Erythroblast (primary cell): ENCODE measurements at regions not wholly inside any gene's neighbourhood (a gene's known extent, or its start where the extent isn't known, plus 50 kb on each side); places are given as distances from the start of the nearest gene placed in this dataset.
A peak's percentile ranks its signal among the peaks of the same experiment; 100 is the strongest.

ENCODE experiments used
- DNase-seq, 2 experiments: peaks; one replicate each; lab custom pipeline; 2025; lab: John Stamatoyannopoulos, UW
- GATA1 ChIP-seq: IDR thresholded peaks from 2 replicates; pipeline ENCODE4 v1.6.1; 2011; ENCODE audit warnings: low read depth, mild to moderate bottlenecking, control low read depth, low read length, moderate library complexity
- POLR2A ChIP-seq: IDR thresholded peaks from 2 replicates; pipeline ENCODE4 v1.6.1; 2011; ENCODE audit warnings: mild to moderate bottlenecking, low read length

- TF ChIP-seq POLR2A = no peak
- TF ChIP-seq GATA1 = no peak
- no peak for DNase-seq
Measured at GRCh38 chr7:138169441-138169851, 93.2 kb downstream of the AKR1D1 start.

DNA sequence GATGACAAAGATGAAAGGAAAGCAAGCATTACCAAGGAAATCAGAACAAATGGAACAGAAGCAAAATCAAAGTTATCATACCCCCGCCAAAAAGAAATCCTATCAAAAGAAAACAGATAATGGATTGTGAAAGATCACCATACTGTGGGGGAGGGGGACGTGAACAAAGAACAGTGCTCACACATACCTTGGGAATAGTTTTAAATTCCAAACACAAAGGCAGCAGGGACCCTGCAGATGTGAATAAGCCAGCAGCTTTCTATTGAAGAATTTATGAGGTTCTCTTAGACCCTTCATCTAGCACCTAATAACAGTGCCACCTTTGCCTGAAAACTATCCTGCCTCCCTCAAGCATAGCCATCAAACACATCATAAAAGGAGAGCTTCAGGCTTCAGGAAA lies 94.0 kb downstream of the AKR1D1 start:
- TF ChIP-seq GATA1 = no peak
- TF ChIP-seq POLR2A = no peak
- DNase-seq = no peak

GRCh38 chr7:138170959-138171703 lies 94.9 kb downstream of the AKR1D1 start:
- DNase-seq = no peak
- TF ChIP-seq POLR2A = no peak
- no peak for TF ChIP-seq GATA1

DNA sequence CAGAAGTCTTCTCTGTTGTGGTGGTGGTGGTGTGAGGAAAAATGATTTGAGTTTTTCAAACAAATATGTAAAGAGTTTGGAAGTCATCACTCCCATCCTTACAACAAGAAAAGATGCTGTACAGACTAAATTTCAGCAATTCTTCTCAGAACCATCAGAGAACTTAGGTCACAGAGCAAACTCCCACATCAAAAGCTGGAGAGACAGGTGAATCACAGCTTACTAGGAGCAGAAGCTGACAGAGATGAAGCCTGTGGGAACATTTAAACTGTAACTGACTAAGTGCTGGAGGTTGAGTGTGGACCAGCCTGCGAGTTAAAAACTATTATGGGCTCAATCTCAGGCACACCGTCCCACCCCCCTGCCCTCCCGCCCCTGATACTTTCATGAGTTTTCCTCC lies 97.3 kb downstream of the AKR1D1 start:
- no peak for DNase-seq
- TF ChIP-seq POLR2A (no peak), GATA1 (no peak)

GRCh38 chr7:138176060-138176459 lies 99.8 kb downstream of the AKR1D1 start:
- TF ChIP-seq POLR2A = no peak
- no peak for TF ChIP-seq GATA1
- no peak for DNase-seq

DNA sequence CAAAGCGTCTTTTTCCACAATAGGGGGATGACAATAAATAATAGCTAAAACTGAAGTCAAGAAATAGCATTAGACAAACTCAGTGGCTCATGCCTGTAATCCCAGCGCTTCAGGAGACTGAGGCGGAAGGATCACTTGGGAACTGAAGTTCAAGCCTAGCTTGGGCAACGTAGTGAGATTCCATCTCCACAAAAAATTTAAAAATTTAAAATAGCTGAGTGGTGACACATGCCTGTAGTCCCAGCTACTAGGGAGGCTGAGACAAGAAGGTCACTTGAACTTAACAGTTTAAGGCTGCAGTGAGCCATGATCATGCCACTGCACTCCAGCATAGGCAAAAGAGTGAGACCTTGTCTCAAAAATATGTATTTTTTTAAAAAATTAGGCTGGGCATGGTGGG lies 107.9 kb downstream of the AKR1D1 start:
- DNase-seq = no peak
- TF ChIP-seq GATA1 = no peak
- TF ChIP-seq POLR2A = no peak

GRCh38 chr7:138185132-138185908 lies 109.1 kb downstream of the AKR1D1 start:
- DNase-seq = no peak
- TF ChIP-seq GATA1 = no peak
- no peak for TF ChIP-seq POLR2A

GRCh38 chr7:138186951-138187351 lies 110.7 kb downstream of the AKR1D1 start:
- no peak for DNase-seq
- TF ChIP-seq GATA1 (no peak), POLR2A (no peak)

- TF ChIP-seq GATA1 = no peak
- no peak for TF ChIP-seq POLR2A
- no peak for DNase-seq
Measured at GRCh38 chr7:138188290-138188858, 112.1 kb downstream of the AKR1D1 start.

GRCh38 chr7:138194567-138194966 lies 118.3 kb downstream of the AKR1D1 start:
- TF ChIP-seq GATA1 = no peak
- no peak for TF ChIP-seq POLR2A
- DNase-seq = no peak

DNA sequence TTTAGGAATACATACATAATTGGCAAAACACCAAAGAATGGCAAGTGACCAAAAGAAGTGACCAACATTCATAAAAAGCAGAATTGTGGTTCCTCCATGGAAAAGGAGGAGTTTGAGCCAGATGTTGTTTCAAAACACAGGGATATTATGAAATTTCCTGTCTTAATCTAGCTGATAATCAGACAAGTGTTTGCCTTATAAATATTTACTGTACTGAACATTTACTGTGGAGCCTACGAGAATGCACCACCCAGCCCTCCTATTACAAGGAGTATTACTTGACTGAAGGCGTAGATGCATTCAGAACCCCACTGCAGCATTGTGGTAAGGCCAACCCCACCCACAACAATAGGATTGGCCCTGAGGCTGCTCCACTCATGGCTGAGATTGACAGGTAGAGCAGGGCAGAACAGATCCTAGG lies 118.9 kb downstream of the AKR1D1 start:
- no peak for TF ChIP-seq POLR2A
- no peak for TF ChIP-seq GATA1
- DNase-seq = no peak

GRCh38 chr7:138196503-138196946 lies 120.3 kb downstream of the AKR1D1 start:
- peak; percentile 6 to 55 for DNase-seq

- no peak for TF ChIP-seq POLR2A
- TF ChIP-seq GATA1 = no peak
- DNase-seq = no peak
Measured at GRCh38 chr7:138196971-138197896, 121.0 kb downstream of the AKR1D1 start.
